HepG2 (cell line): ENCODE measurements at regions not wholly inside any gene's neighbourhood (a gene's known extent, or its start where the extent isn't known, plus 50 kb on each side); places are given as distances from the start of the nearest gene placed in this dataset.

ENCODE experiments used
- ATAD3A ChIP-seq: sonication (generic); formaldehyde crosslinking; IDR thresholded peaks from 2 replicates; pipeline ENCODE4 v1.4.0; 2020; ENCODE audit warnings: missing genetic modification reagents
- ATF2 ChIP-seq: sonication (generic); formaldehyde crosslinking; IDR thresholded peaks from 2 replicates; pipeline ENCODE4 v1.4.0; 2020; ENCODE audit warnings: missing genetic modification reagents
- BRD4 ChIP-seq: sonication (generic); formaldehyde crosslinking; IDR thresholded peaks from 2 replicates; pipeline ENCODE4 v1.4.0; 2020; ENCODE audit warnings: missing genetic modification reagents
- CBFB ChIP-seq: sonication (generic); formaldehyde crosslinking; IDR thresholded peaks from 2 replicates; pipeline ENCODE4 v1.4.0; 2020; ENCODE audit warnings: missing genetic modification reagents
- DPF2 ChIP-seq: sonication (generic); formaldehyde crosslinking; IDR thresholded peaks from 2 replicates; pipeline ENCODE4 v1.4.0; 2020; ENCODE audit warnings: mild to moderate bottlenecking, low read depth, missing genetic modification reagents, borderline replicate concordance
- ETV6 ChIP-seq: sonication (generic); formaldehyde crosslinking; conservative IDR thresholded peaks from 2 replicates; pipeline ENCODE4 v1.4.0; 2020; ENCODE audit warnings: missing genetic modification reagents
- FUBP1 ChIP-seq: sonication (generic); formaldehyde crosslinking; IDR thresholded peaks from 2 replicates; pipeline ENCODE4 v1.5.1; 2020; ENCODE audit warnings: missing genetic modification reagents, mild to moderate bottlenecking, borderline replicate concordance
- PHF21A ChIP-seq: sonication (generic); formaldehyde crosslinking; IDR thresholded peaks from 2 replicates; pipeline ENCODE4 v1.5.0; 2020; ENCODE audit warnings: mild to moderate bottlenecking, missing genetic modification reagents
- POLR2A ChIP-seq, 2 experiments: IDR thresholded peaks; 2 replicates each; pipeline ENCODE4 v1.6.1; 2011; ENCODE audit warnings: low read depth in 2 of 2, low read length in 2 of 2, mild to moderate bottlenecking in 1 of 2, moderate library complexity in 1 of 2; ENCODE audit not compliant: insufficient read depth in 1 of 2
- PPARG ChIP-seq: conservative IDR thresholded peaks from 2 replicates; pipeline ENCODE4 v1.6.1; 2016; ENCODE audit warnings: missing biosample characterization, missing genetic modification reagents
- RAD51 ChIP-seq: fragments of 450-650 bp; IDR thresholded peaks from 2 replicates; pipeline ENCODE4 v1.6.1; 2016; ENCODE audit warnings: borderline replicate concordance
- SIX4 ChIP-seq: sonication (generic); formaldehyde crosslinking; IDR thresholded peaks from 2 replicates; pipeline ENCODE4 v1.4.0; 2020; ENCODE audit warnings: missing genetic modification reagents
- SMYD3 ChIP-seq: sonication (generic); formaldehyde crosslinking; IDR thresholded peaks from 2 replicates; pipeline ENCODE4 v1.8.1; 2023; ENCODE audit warnings: mild to moderate bottlenecking, missing genetic modification reagents
- SRY ChIP-seq: sonication (generic); formaldehyde crosslinking; IDR thresholded peaks from 2 replicates; pipeline ENCODE4 v1.8.0; 2022; ENCODE audit warnings: mild to moderate bottlenecking, missing genetic modification reagents
- ZBTB44 ChIP-seq: sonication (generic); formaldehyde crosslinking; IDR thresholded peaks from 2 replicates; pipeline ENCODE4 v1.4.0; 2020; ENCODE audit warnings: missing genetic modification reagents
- ZKSCAN1 ChIP-seq: fragments of 150-350 bp; IDR thresholded peaks from 2 replicates; pipeline ENCODE4 v1.6.1; 2014; ENCODE audit warnings: low read length
- ZNF12 ChIP-seq: sonication (generic); formaldehyde crosslinking; IDR thresholded peaks from 2 replicates; pipeline ENCODE4 v1.5.0; 2020; ENCODE audit warnings: missing genetic modification reagents
- ZNF275 ChIP-seq: sonication (generic); formaldehyde crosslinking; IDR thresholded peaks from 2 replicates; pipeline ENCODE4 v1.8.0; 2022; ENCODE audit warnings: missing genetic modification reagents, mild to moderate bottlenecking, inconsistent platforms, borderline replicate concordance
- ZNF432 ChIP-seq: sonication (generic); formaldehyde crosslinking; IDR thresholded peaks from 2 replicates; pipeline ENCODE4 v1.5.0; 2020; ENCODE audit warnings: missing genetic modification reagents, mild to moderate bottlenecking, borderline replicate concordance
- ZNF556 ChIP-seq: sonication (generic); formaldehyde crosslinking; IDR thresholded peaks from 2 replicates; pipeline ENCODE4 v1.4.0; 2020; ENCODE audit warnings: mild to moderate bottlenecking, missing genetic modification reagents, borderline replicate concordance
- ZNF614 ChIP-seq: IDR thresholded peaks from 2 replicates; pipeline ENCODE4 v1.6.1; 2018; ENCODE audit warnings: missing biosample characterization, missing genetic modification reagents, inconsistent platforms, borderline replicate concordance
- ZNF660 ChIP-seq: sonication (generic); formaldehyde crosslinking; IDR thresholded peaks from 2 replicates; pipeline ENCODE4 v1.5.1; 2020; ENCODE audit warnings: mild to moderate bottlenecking, low read depth, missing genetic modification reagents, borderline replicate concordance
- ZNF674 ChIP-seq: sonication (generic); formaldehyde crosslinking; IDR thresholded peaks from 2 replicates; pipeline ENCODE4 v1.5.0; 2020; ENCODE audit warnings: low read depth, mild to moderate bottlenecking, missing genetic modification reagents
- ZNF746 ChIP-seq: sonication (generic); formaldehyde crosslinking; IDR thresholded peaks from 2 replicates; pipeline ENCODE4 v1.8.0; 2022; ENCODE audit warnings: mild to moderate bottlenecking, missing genetic modification reagents
- ZNF790 ChIP-seq: sonication (generic); formaldehyde crosslinking; IDR thresholded peaks from 2 replicates; pipeline ENCODE4 v1.8.0; 2022; ENCODE audit warnings: missing genetic modification reagents, mild to moderate bottlenecking, borderline replicate concordance
- ZNF816 ChIP-seq: sonication (generic); formaldehyde crosslinking; IDR thresholded peaks from 2 replicates; pipeline ENCODE4 v1.8.0; 2022; ENCODE audit warnings: missing genetic modification reagents, mild to moderate bottlenecking, borderline replicate concordance
- ZSCAN21 ChIP-seq: sonication (generic); formaldehyde crosslinking; IDR thresholded peaks from 2 replicates; pipeline ENCODE4 v1.8.0; 2022; ENCODE audit warnings: mild to moderate bottlenecking, missing genetic modification reagents, moderate library complexity, borderline replicate concordance

GRCh38 chr6:110554966-110555460 is 78.6 kb upstream of the SLC22A16 start (continued):
- TF ChIP-seq ATF2 (CRISPR knock-in tag): peak; percentile 77; the same call in 1 of the 2 replicates
- peak; percentile 97 for TF ChIP-seq SMYD3 (CRISPR knock-in tag)
- TF ChIP-seq BRD4 (CRISPR knock-in tag): peak; percentile 98
- TF ChIP-seq RAD51: 0 out of 2 replicates have a peak, but pooled peaks have one; percentile 41
- TF ChIP-seq ZNF432 (CRISPR knock-in tag): no peak
- no peak for TF ChIP-seq ZNF275
- TF ChIP-seq PHF21A: peak; percentile 98
- no peak for TF ChIP-seq ZNF660 (CRISPR knock-in tag)
- peak; percentile 98 for TF ChIP-seq ZNF614 (CRISPR knock-in tag)
- peak; percentile 91 for TF ChIP-seq SIX4 (CRISPR knock-in tag)
- TF ChIP-seq SRY (CRISPR knock-in tag): 0 out of 2 replicates have a peak, but pooled peaks have one; percentile 23
- no peak for TF ChIP-seq CBFB (CRISPR knock-in tag)
- no peak for TF ChIP-seq ATAD3A (CRISPR knock-in tag)
- TF ChIP-seq ZBTB44 (CRISPR knock-in tag): no peak
- TF ChIP-seq ZNF816 (CRISPR knock-in tag): peak; percentile 97
- no peak for TF ChIP-seq ETV6 (CRISPR knock-in tag)
- peak; percentile 96 for TF ChIP-seq ZNF12 (CRISPR knock-in tag)
- peak; percentile 81 for TF ChIP-seq PPARG (CRISPR knock-in tag)
- TF ChIP-seq ZNF790 (CRISPR knock-in tag): no peak
- peak; percentile 82; the same call in 1 of the 2 replicates for TF ChIP-seq ZNF556 (CRISPR knock-in tag)
- no peak for TF ChIP-seq FUBP1 (CRISPR knock-in tag)
- no peak; the same call in 1 of the 2 replicates for TF ChIP-seq ZKSCAN1
- TF ChIP-seq ZNF746: peak; percentile 74; the same call in 1 of the 2 replicates
- TF ChIP-seq ZNF674 (CRISPR knock-in tag): no peak
- TF ChIP-seq DPF2 (CRISPR knock-in tag): peak; percentile 95
- peak; percentile 87 for TF ChIP-seq ZSCAN21 (CRISPR knock-in tag)
- TF ChIP-seq POLR2A (IDR thresholded peaks at IDR 0.05; ENCODE audit: insufficient read depth in 1 of 2, low read depth in 2 of 2, low read length in 2 of 2): peak in 1 of 2 experiments; percentile 36; a peak in 1 of 4 replicates
